PFSK-1 (cell line): ENCODE measurements at regions not wholly inside any gene's neighbourhood (a gene's known extent, or its start where the extent isn't known, plus 50 kb on each side); places are given as distances from the start of the nearest gene placed in this dataset.

Source experiments
- POLR2AphosphoS5 ChIP-seq: IDR thresholded peaks from 2 replicates; pipeline ENCODE4 v1.6.1; 2012; ENCODE audit warnings: low read depth, mild to moderate bottlenecking, control low read depth, low read length, moderate library complexity
- REST ChIP-seq, 2 experiments: IDR thresholded peaks; 2 replicates each; pipeline versions ENCODE4 v1.6.1 to v1.8.0; 2011 to 2012; ENCODE audit warnings: low read depth in 2 of 2, low read length in 2 of 2, control low read depth in 1 of 2, inconsistent platforms in 1 of 2, mild to moderate bottlenecking in 1 of 2, moderate library complexity in 1 of 2; ENCODE audit not compliant: insufficient read depth in 1 of 2
- TAF1 ChIP-seq: IDR thresholded peaks from 2 replicates; pipeline ENCODE4 v1.6.1; 2012; ENCODE audit warnings: low read length, control low read depth, borderline replicate concordance; ENCODE audit not compliant: insufficient read depth

GRCh38 chr2:104028061-104028460, 825.9 kb upstream of the POU3F3 start:
- no peak for TF ChIP-seq TAF1
- no peak for TF ChIP-seq REST (IDR thresholded peaks at IDR 0.05; ENCODE audit: insufficient read depth in 1 of 2, low read depth in 2 of 2, low read length in 2 of 2)
- no peak for TF ChIP-seq POLR2AphosphoS5
